ENCODE measurements at regions not wholly inside any gene's neighbourhood (a gene's known extent, or its start where the extent isn't known, plus 50 kb on each side); places are given as distances from the start of the nearest gene placed in this dataset.
"Not testable (repeated sequence)": the region's sequence is repeated elsewhere in the genome, so short reads cannot be mapped to it uniquely, and the experiment has no call there.

- no peak for DNase-seq (ENCODE audit: extremely low read depth, low read depth)
These were observed 462.5 kb upstream of the FSHR start for GRCh38 chr2:49616800-49617199.

GRCh38 chr2:49611796-49612195, 457.5 kb upstream of the FSHR start:
- not testable (repeated sequence) for H3K4me3 ChIP-seq (replicated peaks; ENCODE audit: low read depth, low read length); DNase-seq (ENCODE audit: extremely low read depth, low read depth)

More at GRCh38 chr2:49616800-49617199, 462.5 kb upstream of the FSHR start:
- no peak overlapping the region for H3K4me3 ChIP-seq (replicated peaks; ENCODE audit: low read depth, low read length)
- no peak for TF ChIP-seq CTCF (IDR thresholded peaks at IDR 0.05; ENCODE audit: low read depth, low read length, missing control alignments)

- no peak for TF ChIP-seq CTCF (IDR thresholded peaks at IDR 0.05; ENCODE audit: low read depth, low read length, missing control alignments)
- no peak overlapping the region for H3K4me3 ChIP-seq (replicated peaks; ENCODE audit: low read depth, low read length)
- DNase-seq (ENCODE audit: extremely low read depth, low read depth): no peak
These were observed 446.2 kb upstream of the FSHR start for GRCh38 chr2:49600524-49600923.

GRCh38 chr2:49598231-49598630, 443.9 kb upstream of the FSHR start:
- no peak for DNase-seq (ENCODE audit: extremely low read depth, low read depth)
- no peak overlapping the region for H3K4me3 ChIP-seq (replicated peaks; ENCODE audit: low read depth, low read length)
- TF ChIP-seq CTCF (IDR thresholded peaks at IDR 0.05; ENCODE audit: low read depth, low read length, missing control alignments): no peak

GRCh38 chr2:49585921-49586320, 431.6 kb upstream of the FSHR start:
- H3K4me3 ChIP-seq (replicated peaks; ENCODE audit: low read depth, low read length): no peak overlapping the region
- DNase-seq (ENCODE audit: extremely low read depth, low read depth): no peak
- TF ChIP-seq CTCF (IDR thresholded peaks at IDR 0.05; ENCODE audit: low read depth, low read length, missing control alignments): no peak

- DNase-seq (ENCODE audit: extremely low read depth, low read depth): no peak
- H3K4me3 ChIP-seq (replicated peaks; ENCODE audit: low read depth, low read length): no peak overlapping the region
- TF ChIP-seq CTCF (IDR thresholded peaks at IDR 0.05; ENCODE audit: low read depth, low read length, missing control alignments): no peak
These were observed 428.6 kb upstream of the FSHR start for GRCh38 chr2:49582946-49583345.

GRCh38 chr2:49577041-49577440, 422.7 kb upstream of the FSHR start:
- TF ChIP-seq CTCF (IDR thresholded peaks at IDR 0.05; ENCODE audit: low read depth, low read length, missing control alignments): no peak
- no peak for DNase-seq (ENCODE audit: extremely low read depth, low read depth)
- H3K4me3 ChIP-seq (replicated peaks; ENCODE audit: low read depth, low read length): no peak overlapping the region
